Neuronal stem cell (in vitro differentiated cells): ENCODE measurements at regions not wholly inside any gene's neighbourhood (a gene's known extent, or its start where the extent isn't known, plus 50 kb on each side); places are given as distances from the start of the nearest gene placed in this dataset.

Experiments used
- DNase-seq: peaks from one replicate; pipeline ENCODE4 v3.0.0-alpha.2; 2013; ENCODE audit warnings: low spot score
- H2AFZ ChIP-seq: one replicate; pipeline ENCODE4 v1.6.1; 2013; ENCODE audit warnings: mild to moderate bottlenecking, low read length, inconsistent platforms
- H2AK5ac ChIP-seq: 2 replicates; pipeline ENCODE4 v1.6.1; 2013; ENCODE audit warnings: low read depth, mild to moderate bottlenecking, inconsistent platforms, low read length, moderate library complexity, mixed read lengths
- H2BK120ac ChIP-seq: 2 replicates; pipeline ENCODE4 v1.6.1; 2013; ENCODE audit warnings: low read depth, mild to moderate bottlenecking, inconsistent platforms, low read length, moderate library complexity, mixed read lengths
- H2BK12ac ChIP-seq: one replicate; pipeline ENCODE4 v1.6.1; 2013; ENCODE audit warnings: low read length, inconsistent platforms
- H2BK15ac ChIP-seq: 2 replicates; pipeline ENCODE4 v1.6.1; 2013; ENCODE audit warnings: mild to moderate bottlenecking, low read length, inconsistent platforms, mixed read lengths
- H2BK5ac ChIP-seq: one replicate; pipeline ENCODE4 v1.6.1; 2013; ENCODE audit warnings: inconsistent platforms, mild to moderate bottlenecking, low read length, moderate library complexity
- H3K14ac ChIP-seq: one replicate; pipeline ENCODE4 v1.6.1; 2013; ENCODE audit warnings: low read length, inconsistent platforms
- H3K18ac ChIP-seq: 2 replicates; pipeline ENCODE4 v1.6.1; 2013; ENCODE audit warnings: low read length, inconsistent platforms
- H3K23ac ChIP-seq: 2 replicates; pipeline ENCODE4 v1.6.1; 2013; ENCODE audit warnings: low read depth, mild to moderate bottlenecking, mixed read lengths, low read length, inconsistent platforms; ENCODE audit not compliant: poor library complexity
- H3K27ac ChIP-seq: replicated peaks from 3 replicates; pipeline ENCODE4 v1.5.1; 2013; ENCODE audit warnings: low read length, inconsistent platforms
- H3K27me3 ChIP-seq, 3 experiments: 2 replicates each; pipeline ENCODE4 v1.6.1; 2013; ENCODE audit warnings: low read length in 3 of 3, mild to moderate bottlenecking in 2 of 3, inconsistent platforms in 1 of 3, low read depth in 1 of 3, mixed read lengths in 1 of 3, moderate library complexity in 1 of 3; ENCODE audit not compliant: control insufficient read depth in 3 of 3, insufficient read depth in 3 of 3
- H3K36me3 ChIP-seq, 2 donors: replicated peaks in 1 of 2; 2 replicates each; pipeline ENCODE4 v1.6.1; 2013; ENCODE audit warnings: low read length in 2 of 2; ENCODE audit not compliant: control insufficient read depth in 2 of 2, insufficient read depth in 2 of 2
- H3K4ac ChIP-seq: 2 replicates; pipeline ENCODE4 v1.6.1; 2013; ENCODE audit warnings: inconsistent platforms, mild to moderate bottlenecking, low read length, moderate library complexity
- H3K4me1 ChIP-seq, 2 donors: 1 replicate in 1 of 2; 2 replicates in 1 of 2; pipeline ENCODE4 v1.6.1; 2013; ENCODE audit warnings: low read length in 2 of 2, low read depth in 1 of 2; ENCODE audit not compliant: control insufficient read depth in 2 of 2, insufficient read depth in 1 of 2
- H3K4me2 ChIP-seq: one replicate; pipeline ENCODE4 v1.6.1; 2013; ENCODE audit warnings: mild to moderate bottlenecking, low read length, inconsistent platforms; ENCODE audit not compliant: insufficient read depth, poor library complexity, severe bottlenecking
- H3K4me3 ChIP-seq, 2 donors: 2 replicates each; pipeline ENCODE4 v1.5.1; 2013; ENCODE audit warnings: low read length in 2 of 2, mild to moderate bottlenecking in 2 of 2, inconsistent platforms in 1 of 2, moderate library complexity in 1 of 2
- H3K79me1 ChIP-seq: one replicate; pipeline ENCODE4 v1.6.1; 2013; ENCODE audit warnings: low read depth, mild to moderate bottlenecking, inconsistent platforms, low read length, moderate library complexity
- H3K9ac ChIP-seq: one replicate; pipeline ENCODE4 v1.6.1; 2013; ENCODE audit warnings: mild to moderate bottlenecking, low read depth, low read length, inconsistent platforms; ENCODE audit not compliant: poor library complexity
- H3K9me3 ChIP-seq, 2 donors: replicated peaks in 1 of 2; 2 replicates each; pipeline versions ENCODE3 to v1.6.1; 2013; ENCODE audit warnings: low read length in 2 of 2, mild to moderate bottlenecking in 2 of 2, inconsistent platforms in 1 of 2, low read depth in 1 of 2, mixed read lengths in 1 of 2, moderate library complexity in 1 of 2; ENCODE audit not compliant: control insufficient read depth in 2 of 2, insufficient read depth in 1 of 2
- H4K8ac ChIP-seq: one replicate; pipeline ENCODE4 v1.6.1; 2013; ENCODE audit warnings: low read depth, mild to moderate bottlenecking, inconsistent platforms, low read length, moderate library complexity
- H4K91ac ChIP-seq: one replicate; pipeline ENCODE4 v1.6.1; 2013; ENCODE audit warnings: low read length, low read depth, mild to moderate bottlenecking, inconsistent platforms; ENCODE audit not compliant: poor library complexity
- WGBS, 2 donors: extraction: QIAGEN DNeasy Blood & Tissue Kit; methylation state at CpG; one replicate each; pipeline ENCODE4 v1.1.7; 2013; ENCODE audit warnings: missing lambda C conversion rate in 2 of 2, mixed read lengths in 1 of 2; ENCODE audit not compliant: insufficient read length in 2 of 2, insufficient replicate concordance in 1 of 2; ENCODE audit errors: extremely low coverage in 2 of 2; 5-methylcytosine and 5-hydroxymethylcytosine counted together

GRCh38 chr7:17495655-17496394, 197.4 kb downstream of the AHR start:
- no peaks in the 10 kb centered on the region for H3K79me1 ChIP-seq
- no peak overlapping the region for H3K9ac ChIP-seq
- no peak overlapping the region for H3K23ac ChIP-seq
- H4K8ac ChIP-seq: no peak overlapping the region
- no peak overlapping the region for H2BK120ac ChIP-seq
- H2BK15ac ChIP-seq: no peak overlapping the region
- H3K4me2 ChIP-seq: no peak overlapping the region
- H3K4me3 ChIP-seq: no peak overlapping the region
- no peak overlapping the region for H2BK12ac ChIP-seq
- H3K4me1 ChIP-seq: no peaks in the 10 kb centered on the region
- no peak overlapping the region for H3K14ac ChIP-seq
- no peak overlapping the region for H3K18ac ChIP-seq
- H3K27ac ChIP-seq: no peak overlapping the region
- H3K36me3 ChIP-seq: no peaks in the 10 kb centered on the region
- H4K91ac ChIP-seq: no peak overlapping the region
- no peaks in the 10 kb centered on the region for H3K9me3 ChIP-seq
- no peaks in the 10 kb centered on the region for H3K27me3 ChIP-seq
- H2AFZ ChIP-seq: no peak overlapping the region
- no peak overlapping the region for H2AK5ac ChIP-seq
- DNase-seq: no peak
- no peak overlapping the region for H2BK5ac ChIP-seq
- no peak overlapping the region for H3K4ac ChIP-seq
- WGBS, 2 donors: no CpG with 5 or more reads among the region's 2 CpGs

- Histone ChIP-seq H2AK5ac (no peak overlapping the region), H2BK15ac (no peak overlapping the region), H4K8ac (no peak overlapping the region), H3K14ac (no peak overlapping the region), H3K4me2 (no peak overlapping the region), H4K91ac (no peak overlapping the region), H3K9ac (no peak overlapping the region), H3K27me3 (no peaks in the 10 kb centered on the region), H3K27ac (no peak overlapping the region), H3K36me3 (no peaks in the 10 kb centered on the region), H3K4me3 (no peak overlapping the region), H2BK120ac (no peak overlapping the region), H3K18ac (no peak overlapping the region), H3K9me3 (no peaks in the 10 kb centered on the region), H3K4me1 (no peaks in the 10 kb centered on the region), H2BK12ac (no peak overlapping the region), H2BK5ac (no peak overlapping the region), H3K79me1 (no peaks in the 10 kb centered on the region), H2AFZ (no peak overlapping the region), H3K23ac (no peak overlapping the region), H3K4ac (no peak overlapping the region)
- no peak for DNase-seq
- no CpG with 5 or more reads among the region's 1 CpG for WGBS, 2 donors
Measured at GRCh38 chr7:17497136-17497535, 198.7 kb downstream of the AHR start.

- no peak overlapping the region for H4K91ac ChIP-seq
Measured at GRCh38 chr7:17497549-17498167, 199.2 kb downstream of the AHR start.

GRCh38 chr7:17498230-17498629, 199.8 kb downstream of the AHR start:
- Histone ChIP-seq H3K4me3 (no peak overlapping the region), H3K9ac (no peak overlapping the region), H3K23ac (no peak overlapping the region), H2BK120ac (no peak overlapping the region), H3K18ac (no peak overlapping the region), H4K8ac (no peak overlapping the region), H3K4ac (no peak overlapping the region), H2BK15ac (no peak overlapping the region), H2AFZ (no peak overlapping the region), H2BK5ac (no peak overlapping the region), H3K14ac (no peak overlapping the region), H2BK12ac (no peak overlapping the region), H4K91ac (no peak overlapping the region), H3K27ac (no peak overlapping the region), H3K79me1 (no peaks in the 10 kb centered on the region), H3K4me1 (no peaks in the 10 kb centered on the region), H3K27me3 (no peaks in the 10 kb centered on the region), H2AK5ac (no peak overlapping the region), H3K9me3 (no peaks in the 10 kb centered on the region), H3K36me3 (no peaks in the 10 kb centered on the region), H3K4me2 (no peak overlapping the region)
- WGBS, 2 donors: no CpG with 5 or more reads among the region's 4 CpGs
- DNase-seq: no peak

More at GRCh38 chr7:17497549-17498167, 199.2 kb downstream of the AHR start:
- no CpG with 5 or more reads among the region's 5 CpGs for WGBS, 2 donors
- no peak overlapping the region for H3K14ac ChIP-seq
- H3K4me1 ChIP-seq: no peaks in the 10 kb centered on the region
- H2BK120ac ChIP-seq: no peak overlapping the region
- no peak overlapping the region for H2AFZ ChIP-seq
- no peak overlapping the region for H3K9ac ChIP-seq
- no peak overlapping the region for H2BK12ac ChIP-seq
- H3K4ac ChIP-seq: no peak overlapping the region
- no peak overlapping the region for H3K18ac ChIP-seq
- no peaks in the 10 kb centered on the region for H3K79me1 ChIP-seq
- no peak overlapping the region for H3K27ac ChIP-seq
- H3K36me3 ChIP-seq: no peaks in the 10 kb centered on the region
- no peak overlapping the region for H3K4me2 ChIP-seq
- no peak overlapping the region for H2BK15ac ChIP-seq
- no peaks in the 10 kb centered on the region for H3K27me3 ChIP-seq
- no peak overlapping the region for H3K4me3 ChIP-seq
- H4K8ac ChIP-seq: no peak overlapping the region
- no peak for DNase-seq
- H3K23ac ChIP-seq: no peak overlapping the region
- no peak overlapping the region for H2AK5ac ChIP-seq
- H2BK5ac ChIP-seq: no peak overlapping the region
- no peaks in the 10 kb centered on the region for H3K9me3 ChIP-seq
